Cardiac muscle cell (in vitro differentiated cells and primary cell): ENCODE measurements at regions not wholly inside any gene's neighbourhood (a gene's known extent, or its start where the extent isn't known, plus 50 kb on each side); places are given as distances from the start of the nearest gene placed in this dataset.

ENCODE experiments used
- DNase-seq, 2 donors: peaks; one replicate each; pipeline versions ENCODE4 v3.0.0 to v3.0.0-alpha.2; 2010 to 2017; ENCODE audit warnings: low read depth in 1 of 2, low spot score in 1 of 2
- H3K27ac ChIP-seq: fragments of 200-600 bp; sonication (generic); 2 replicates; pipeline ENCODE4 v1.5.1; 2016
- H3K27me3 ChIP-seq: fragments of 200-600 bp; sonication (generic); 2 replicates; pipeline ENCODE4 v1.6.0; 2016; ENCODE audit warnings: control low read depth
- H3K36me3 ChIP-seq: fragments of 200-600 bp; sonication (generic); 2 replicates; pipeline ENCODE4 v1.5.1; 2016; ENCODE audit warnings: control low read depth
- H3K4me1 ChIP-seq: fragments of 200-600 bp; sonication (generic); 2 replicates; pipeline ENCODE4 v1.8.1; 2017; ENCODE audit warnings: low read depth, mild to moderate bottlenecking, mixed run types
- H3K4me3 ChIP-seq: fragments of 200-600 bp; sonication (generic); 2 replicates; pipeline ENCODE4 v1.5.1; 2016; ENCODE audit warnings: mild to moderate bottlenecking
- H3K9me3 ChIP-seq: fragments of 200-600 bp; sonication (generic); 2 replicates; pipeline ENCODE4 v1.5.1; 2017; ENCODE audit warnings: low read depth, mild to moderate bottlenecking, control low read depth
- CTCF ChIP-seq: IDR thresholded peaks from 2 replicates; pipeline ENCODE4 v1.5.1; 2012; ENCODE audit warnings: low read depth, mild to moderate bottlenecking, low read length

- TF ChIP-seq CTCF, result no peak
- no peaks in the 10 kb centered on the region for H3K9me3 ChIP-seq
- H3K27ac ChIP-seq, result no peak overlapping the region
- H3K4me1 ChIP-seq, result peaks cover 9% of the 10 kb centered on the region
- H3K4me3 ChIP-seq, result no peak overlapping the region
- H3K27me3 ChIP-seq, result peaks cover 3% of the 10 kb centered on the region
- no peaks in the 10 kb centered on the region for H3K36me3 ChIP-seq
- DNase-seq, result no peak
Measured at GRCh38 chr7:106487892-106488291, 173.1 kb downstream of the CCDC71L start.

GRCh38 chr7:106486331-106486730, 174.6 kb downstream of the CCDC71L start:
- no peaks in the 10 kb centered on the region for H3K36me3 ChIP-seq
- no peak overlapping the region for H3K27ac ChIP-seq
- no peak overlapping the region for H3K4me3 ChIP-seq
- peaks cover 3% of the 10 kb centered on the region for H3K27me3 ChIP-seq
- DNase-seq, result peak in 1 of 2 donors; percentile 34
- no peaks in the 10 kb centered on the region for H3K9me3 ChIP-seq
- H3K4me1 ChIP-seq, result peaks cover 9% of the 10 kb centered on the region
- TF ChIP-seq CTCF, result no peak

- Histone ChIP-seq H3K36me3 (no peaks in the 10 kb centered on the region), H3K4me3 (no peak overlapping the region), H3K9me3 (no peaks in the 10 kb centered on the region), H3K4me1 (peaks cover 9% of the 10 kb centered on the region), H3K27ac (no peak overlapping the region), H3K27me3 (peaks cover 3% of the 10 kb centered on the region)
- DNase-seq, result no peak
- TF ChIP-seq CTCF, result no peak
Measured at GRCh38 chr7:106485919-106486318, 175.0 kb downstream of the CCDC71L start.

- no peak overlapping the region for H3K4me3 ChIP-seq
- peaks cover 9% of the 10 kb centered on the region for H3K4me1 ChIP-seq
- no peaks in the 10 kb centered on the region for H3K36me3 ChIP-seq
- TF ChIP-seq CTCF, result no peak
- H3K27ac ChIP-seq, result no peak overlapping the region
- DNase-seq, result peak in 1 of 2 donors; percentile 24
- H3K27me3 ChIP-seq, result peaks cover 3% of the 10 kb centered on the region
- H3K9me3 ChIP-seq, result no peaks in the 10 kb centered on the region
Measured at GRCh38 chr7:106485031-106485551, 175.9 kb downstream of the CCDC71L start.

GRCh38 chr7:106484562-106484961, 176.4 kb downstream of the CCDC71L start:
- Histone ChIP-seq H3K27me3 (peaks cover 3% of the 10 kb centered on the region), H3K4me1 (peaks cover 9% of the 10 kb centered on the region), H3K9me3 (no peaks in the 10 kb centered on the region), H3K27ac (no peak overlapping the region), H3K36me3 (no peaks in the 10 kb centered on the region), H3K4me3 (no peak overlapping the region)
- peak in 1 of 2 donors; percentile 71 for DNase-seq
- no peak for TF ChIP-seq CTCF

GRCh38 chr7:106482091-106482490, 178.9 kb downstream of the CCDC71L start:
- Histone ChIP-seq H3K9me3 (no peaks in the 10 kb centered on the region), H3K4me3 (no peak overlapping the region), H3K4me1 (peaks cover 9% of the 10 kb centered on the region), H3K27ac (no peak overlapping the region), H3K36me3 (no peaks in the 10 kb centered on the region), H3K27me3 (peaks cover 3% of the 10 kb centered on the region)
- no peak for DNase-seq
- no peak for TF ChIP-seq CTCF
